GM21786 (cell line): ENCODE measurements at regions not wholly inside any gene's neighbourhood (a gene's known extent, or its start where the extent isn't known, plus 50 kb on each side); places are given as distances from the start of the nearest gene placed in this dataset.
"Not testable (repeated sequence)": the region's sequence is repeated elsewhere in the genome, so short reads cannot be mapped to it uniquely, and the experiment has no call there.

Experiments used
- ATAC-seq: cut with Tn5 transposase; IDR thresholded peaks from one replicate; pipeline ENCODE4 v1.9.1; 2021; ENCODE audit not compliant: unreplicated experiment

DNA sequence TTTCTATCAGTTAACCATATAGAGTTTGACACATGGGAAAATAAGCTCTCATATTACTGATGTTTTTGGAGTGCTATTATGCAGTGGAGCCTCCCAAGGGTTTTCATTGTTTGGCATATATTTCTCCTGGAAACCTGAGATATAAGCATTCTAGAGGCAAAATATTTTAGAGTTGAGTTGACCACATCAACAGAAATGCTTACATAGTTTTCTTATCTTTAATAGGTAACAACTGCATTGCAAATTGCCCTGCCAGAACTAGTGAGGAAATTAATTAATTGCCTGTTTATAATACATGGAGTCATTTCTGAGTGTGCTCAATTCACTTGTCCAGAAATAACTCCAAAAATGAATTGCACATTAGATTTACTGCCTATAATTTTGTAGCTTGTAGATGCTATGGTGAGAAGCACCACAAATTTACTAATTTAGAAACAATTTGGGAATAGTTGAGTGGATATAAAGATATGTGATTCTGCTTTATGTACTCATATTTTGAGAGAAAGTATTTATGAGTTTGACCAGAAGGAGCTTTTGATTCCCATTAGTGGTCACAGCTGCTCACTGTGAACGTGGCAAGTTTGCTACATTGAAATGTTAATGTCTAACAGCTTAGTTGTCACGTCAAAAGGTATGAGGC lies 288.7 kb downstream of the CD109 start:
- ATAC-seq = no peak

GRCh38 chr6:73983367-73983766 lies 287.4 kb downstream of the CD109 start:
- no peak for ATAC-seq

GRCh38 chr6:73980096-73980495 lies 284.1 kb downstream of the CD109 start:
- ATAC-seq = no peak

- no peak for ATAC-seq
Observed at GRCh38 chr6:73978330-73978729, 282.3 kb downstream of the CD109 start.

DNA sequence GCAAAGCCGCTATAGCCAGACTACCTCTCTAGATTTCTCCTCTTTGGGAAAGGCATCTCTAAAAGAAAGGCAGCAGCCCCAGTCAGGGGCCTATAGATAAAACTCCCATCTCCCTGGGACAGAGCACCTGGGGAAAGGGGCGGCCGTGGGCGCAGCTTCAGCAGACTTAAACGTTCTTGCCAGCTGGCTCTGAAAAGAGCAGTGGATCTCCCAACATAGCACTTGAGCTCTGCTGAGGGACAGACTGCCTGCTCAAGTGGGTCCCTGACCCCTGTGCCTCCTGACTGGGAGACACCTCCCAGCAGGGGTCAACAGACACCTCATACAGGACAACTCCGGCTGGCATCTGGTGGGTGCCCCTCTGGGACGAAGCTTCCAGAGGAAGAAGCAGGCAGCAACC lies 276.5 kb downstream of the CD109 start:
- ATAC-seq = not testable (repeated sequence)

- ATAC-seq = no peak
Observed at GRCh38 chr6:73969971-73970970, 274.3 kb downstream of the CD109 start.

DNA sequence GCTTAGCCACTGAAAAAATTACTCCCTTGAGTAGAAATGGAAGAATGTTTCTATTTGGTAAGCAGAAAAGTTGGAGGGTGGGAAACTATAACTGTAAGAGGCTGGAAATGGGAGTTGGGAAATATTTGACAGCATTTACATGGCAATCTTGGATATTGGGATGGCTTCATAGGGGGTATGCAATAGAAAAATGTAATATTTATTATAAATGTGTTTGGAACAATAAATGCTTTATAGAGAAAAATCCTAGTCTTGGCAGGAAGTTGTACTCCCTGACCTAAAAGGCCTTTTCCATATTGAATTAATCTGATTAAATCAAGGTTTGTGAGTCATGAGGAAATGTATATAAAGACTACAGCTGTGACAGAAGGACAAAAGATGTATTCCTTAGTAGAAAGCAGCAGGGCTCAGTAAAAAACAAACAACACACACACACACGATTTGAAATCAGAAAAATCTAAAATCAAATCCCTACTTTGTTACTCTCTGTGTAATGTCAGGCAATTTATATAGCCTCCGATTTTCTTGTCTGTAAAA lies 272.3 kb downstream of the CD109 start:
- no peak for ATAC-seq

GRCh38 chr6:73965539-73966029 lies 269.6 kb downstream of the CD109 start:
- ATAC-seq = no peak

- no peak for ATAC-seq
Observed at GRCh38 chr6:73964241-73964854, 268.3 kb downstream of the CD109 start.

- no peak for ATAC-seq
Observed at GRCh38 chr6:73962884-73963283, 266.9 kb downstream of the CD109 start.

- ATAC-seq = no peak
Observed at GRCh38 chr6:73956305-73956704, 260.3 kb downstream of the CD109 start.

GRCh38 chr6:73955800-73956199 lies 259.8 kb downstream of the CD109 start:
- no peak for ATAC-seq

- no peak for ATAC-seq
Observed at GRCh38 chr6:73954881-73955280, 258.9 kb downstream of the CD109 start.

DNA sequence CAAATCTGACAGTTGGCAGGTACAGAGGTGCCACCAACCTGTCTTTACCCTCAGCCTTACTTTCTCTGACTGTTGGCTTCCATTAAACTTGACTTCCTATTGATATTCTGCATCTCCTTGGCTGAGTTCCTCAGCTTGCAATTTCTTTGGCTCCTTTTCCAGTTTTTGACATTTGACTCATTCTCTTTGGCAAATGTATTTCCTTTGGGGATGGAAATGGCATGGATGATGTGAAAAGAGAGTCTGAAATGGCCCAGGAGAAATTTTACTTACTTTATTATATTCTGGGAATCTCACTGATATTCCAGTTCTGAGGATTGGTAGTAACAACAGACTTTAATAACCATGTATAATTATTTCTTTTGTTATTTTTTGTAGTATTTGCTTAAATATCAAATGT lies 255.2 kb downstream of the CD109 start:
- no peak for ATAC-seq

DNA sequence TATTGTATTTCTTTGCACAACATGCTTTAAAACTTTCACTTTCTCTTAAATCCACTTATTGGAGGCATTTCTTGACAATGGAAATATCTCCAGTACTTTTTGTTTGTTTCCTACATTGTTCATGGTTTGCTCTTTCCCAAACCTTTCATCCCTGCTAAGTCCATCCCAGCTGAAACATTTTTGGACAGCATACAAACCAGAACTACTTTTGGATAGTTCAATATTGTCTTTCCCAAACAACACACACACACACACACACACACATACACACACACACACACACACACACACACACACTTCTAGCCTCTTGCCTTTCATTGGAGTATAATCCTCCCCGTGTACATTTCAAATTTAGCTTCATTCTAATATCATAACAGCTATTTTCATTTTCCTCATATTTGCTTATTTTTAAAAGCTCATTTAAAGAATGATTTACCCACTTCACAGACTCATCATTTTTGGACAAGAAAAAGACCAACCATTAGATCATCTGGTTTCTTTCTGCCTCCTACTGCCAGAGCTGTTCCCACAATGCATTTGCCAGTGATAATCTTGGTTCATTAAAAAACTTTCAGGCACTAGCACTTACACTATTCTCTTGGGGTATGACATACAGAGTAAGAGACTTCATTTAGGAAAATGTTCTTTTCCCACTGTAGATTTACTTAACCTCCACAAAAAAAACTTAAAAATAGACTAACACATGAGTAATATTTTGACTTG lies 248.1 kb downstream of the CD109 start:
- no peak for ATAC-seq

GRCh38 chr6:73943411-73943810 lies 247.4 kb downstream of the CD109 start:
- no peak for ATAC-seq

DNA sequence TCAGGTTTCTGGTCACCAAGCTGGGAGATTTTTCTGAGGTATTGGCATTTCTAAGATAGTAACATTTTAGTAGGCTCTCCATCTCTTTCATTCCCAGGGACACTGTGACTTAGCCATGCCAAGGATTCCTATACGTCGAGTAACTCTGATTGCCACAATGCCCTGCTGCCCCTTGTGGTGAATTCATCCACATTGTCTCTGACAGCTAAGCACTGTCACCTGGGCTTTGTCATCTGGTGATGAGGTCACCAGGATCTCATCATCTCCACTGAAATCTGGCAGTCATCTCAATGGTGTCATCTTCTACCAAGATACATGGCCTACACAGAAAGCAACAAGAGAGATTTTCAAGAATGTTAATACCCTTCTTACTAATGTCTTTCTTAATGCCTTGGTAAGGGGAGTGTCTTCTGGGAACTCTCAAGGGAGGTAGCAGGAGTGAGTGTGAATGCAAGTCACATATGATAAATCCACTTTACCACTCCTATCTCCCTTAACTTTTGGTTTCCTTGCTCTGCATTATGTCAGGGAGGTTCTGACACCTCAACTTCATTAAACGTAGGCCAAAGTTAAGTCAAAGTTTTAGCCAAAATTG lies 246.7 kb downstream of the CD109 start:
- no peak for ATAC-seq

GRCh38 chr6:73941892-73942291 lies 245.9 kb downstream of the CD109 start:
- no peak for ATAC-seq

DNA sequence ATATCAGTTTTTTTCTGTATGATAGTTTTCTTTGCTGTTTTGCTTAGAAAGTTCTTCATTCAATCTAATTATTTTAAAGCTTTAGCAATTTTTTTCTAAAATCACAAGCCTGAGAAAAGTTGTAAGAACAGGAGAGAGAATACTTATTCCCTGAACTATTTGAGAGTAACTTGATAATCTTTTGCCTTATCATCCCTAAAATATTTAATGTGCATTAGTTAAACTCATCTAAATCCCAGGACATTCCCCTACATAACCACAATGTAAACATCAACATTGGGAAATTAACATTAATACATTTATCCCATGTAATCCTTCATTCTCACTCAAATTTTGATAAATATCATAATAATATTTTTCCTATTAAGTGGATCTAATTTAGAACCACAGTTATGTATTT lies 241.8 kb downstream of the CD109 start:
- no peak for ATAC-seq

DNA sequence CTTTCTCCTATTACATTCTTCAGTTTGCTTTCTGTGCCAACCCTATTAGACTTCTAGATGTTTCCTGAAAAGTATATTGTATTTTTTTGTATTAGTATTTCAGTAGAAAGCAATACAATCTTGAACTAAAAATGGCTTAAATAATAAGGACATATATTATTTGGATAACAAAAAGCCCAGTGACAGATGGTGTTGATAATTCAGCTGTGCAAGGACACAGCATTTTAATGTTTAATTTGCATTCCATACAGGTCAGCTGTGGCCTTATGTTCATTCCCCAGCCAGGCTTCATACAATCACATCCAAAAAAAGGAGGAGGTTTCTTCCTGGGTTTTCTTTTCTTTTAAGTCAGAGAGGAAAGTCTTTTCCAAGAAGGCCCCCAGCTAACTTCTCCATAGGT lies 236.9 kb downstream of the CD109 start:
- ATAC-seq = no peak
